ENCODE measurements at regions not wholly inside any gene's neighbourhood (a gene's known extent, or its start where the extent isn't known, plus 50 kb on each side); places are given as distances from the start of the nearest gene placed in this dataset.

- TF ChIP-seq CTCF (IDR thresholded peaks at IDR 0.05), result peak; percentile 59
- Mint-ChIP-seq H3K27ac (no peak overlapping the region), H3K27me3 (ENCODE audit: insufficient read depth) (no peaks in the 10 kb centered on the region), H3K9me3 (peaks cover 7% of the 10 kb centered on the region; the same call in 1 of the 2 replicates), H3K4me3 (no peak overlapping the region), H3K36me3 (ENCODE audit: low read depth) (no peaks in the 10 kb centered on the region), H3K4me1 (ENCODE audit: low read depth) (no peaks in the 10 kb centered on the region)
- no peak for DNase-seq
Observed at GRCh38 chr11:98260983-98261382, 759.8 kb upstream of the CNTN5 start.

- Mint-ChIP-seq H3K27me3 (ENCODE audit: insufficient read depth) (no peaks in the 10 kb centered on the region; the same call in 1 of the 2 replicates), H3K4me3 (no peak overlapping the region), H3K36me3 (ENCODE audit: low read depth) (no peaks in the 10 kb centered on the region), H3K9me3 (no peaks in the 10 kb centered on the region; the same call in 1 of the 2 replicates), H3K4me1 (ENCODE audit: low read depth) (no peaks in the 10 kb centered on the region), H3K27ac (no peak overlapping the region)
- TF ChIP-seq CTCF (IDR thresholded peaks at IDR 0.05), result no peak
- DNase-seq, result no peak
Observed at GRCh38 chr11:98277251-98277912, 743.4 kb upstream of the CNTN5 start.

- H3K9me3 Mint-ChIP-seq, result no peaks in the 10 kb centered on the region
- H3K27ac Mint-ChIP-seq, result no peak overlapping the region
- no peaks in the 10 kb centered on the region; the same call in 1 of the 2 replicates for H3K4me1 Mint-ChIP-seq (ENCODE audit: low read depth)
- no peak overlapping the region for H3K4me3 Mint-ChIP-seq
- DNase-seq, result no peak
- H3K27me3 Mint-ChIP-seq (ENCODE audit: insufficient read depth), result no peaks in the 10 kb centered on the region; the same call in 1 of the 2 replicates
- no peak for TF ChIP-seq CTCF (IDR thresholded peaks at IDR 0.05)
- H3K36me3 Mint-ChIP-seq (ENCODE audit: low read depth), result no peaks in the 10 kb centered on the region
Observed at GRCh38 chr11:98289617-98290263, 731.0 kb upstream of the CNTN5 start.

- no peaks in the 10 kb centered on the region; the same call in 1 of the 2 replicates for H3K27me3 Mint-ChIP-seq (ENCODE audit: insufficient read depth)
Observed at GRCh38 chr11:98296091-98296880, 724.5 kb upstream of the CNTN5 start.

More at GRCh38 chr11:98296091-98296880, 724.5 kb upstream of the CNTN5 start:
- no peak for DNase-seq
- no peak overlapping the region for H3K27ac Mint-ChIP-seq
- no peak for TF ChIP-seq CTCF (IDR thresholded peaks at IDR 0.05)
- no peaks in the 10 kb centered on the region for H3K36me3 Mint-ChIP-seq (ENCODE audit: low read depth)
- peak overlapping the region; percentile 29; the same call in 1 of the 2 replicates for H3K4me3 Mint-ChIP-seq
- no peaks in the 10 kb centered on the region; the same call in 1 of the 2 replicates for H3K9me3 Mint-ChIP-seq
- no peaks in the 10 kb centered on the region; the same call in 1 of the 2 replicates for H3K4me1 Mint-ChIP-seq (ENCODE audit: low read depth)
